B cell (primary cell): ENCODE measurements at regions not wholly inside any gene's neighbourhood (a gene's known extent, or its start where the extent isn't known, plus 50 kb on each side); places are given as distances from the start of the nearest gene placed in this dataset.
A peak's percentile ranks its signal among the peaks of the same experiment; 100 is the strongest.

Experiments used
- ATAC-seq: fragments of 200-7000 bp; cut with Tn5 transposase; one replicate; pipeline ENCODE4 v1.10.0; 2021; ENCODE audit warnings: low read depth, mild to moderate bottlenecking, moderate number of reproducible peaks, moderate library complexity
- CTCF ChIA-PET: fragments of 350-600 bp; sonication (Branson Sonifier 250); formaldehyde crosslinking; loops from one replicate; lab custom pipeline; 2021; ENCODE audit warnings: antibody characterized with exemption, inconsistent platforms; lab: Charles Lee
- POLR2A ChIA-PET: fragments of 350-600 bp; sonication (Branson Sonifier 250); formaldehyde crosslinking; loops from one replicate; lab custom pipeline; 2021; ENCODE audit warnings: antibody characterized with exemption; lab: Charles Lee
- DNase-seq: peaks from one replicate; pipeline ENCODE4 v3.0.0; 2013
- H2AFZ ChIP-seq: 2 replicates; pipeline ENCODE4 v1.6.1; 2012; ENCODE audit warnings: mild to moderate bottlenecking, low read depth, low read length; ENCODE audit not compliant: insufficient read depth, poor library complexity, severe bottlenecking
- H3K27ac ChIP-seq, 2 donors: 1 replicate in 1 of 2; 2 replicates in 1 of 2; pipeline ENCODE4 v1.5.1; 2012 to 2013; ENCODE audit warnings: low read length in 2 of 2, mild to moderate bottlenecking in 2 of 2, moderate library complexity in 1 of 2
- H3K27me3 ChIP-seq, 4 experiments: fragments of 200-600 bp in 1 of 4; sonication (generic) in 1 of 4; replicated peaks in 1 of 4; 1 replicate in 2 of 4; 2 replicates in 2 of 4; pipeline versions ENCODE4 v1.6.1 to v1.7.0; 2013 to 2016; ENCODE audit warnings: low read length in 3 of 4, mild to moderate bottlenecking in 2 of 4, mixed read lengths in 1 of 4, moderate library complexity in 1 of 4; ENCODE audit not compliant: insufficient read depth in 4 of 4, control insufficient read depth in 3 of 4; ENCODE audit errors: control extremely low read depth in 1 of 4
- H3K36me3 ChIP-seq, 2 experiments: replicated peaks in 1 of 2; 1 replicate in 1 of 2; 2 replicates in 1 of 2; pipeline versions ENCODE4 v1.6.1 to v1.7.1; 2013; ENCODE audit warnings: low read length in 1 of 2; ENCODE audit not compliant: insufficient read depth in 2 of 2, control insufficient read depth in 1 of 2; ENCODE audit errors: control extremely low read depth in 1 of 2, extremely low read depth in 1 of 2
- H3K4me1 ChIP-seq, 2 donors: fragments of 200-600 bp in 1 of 2; sonication (generic) in 1 of 2; 1 replicate in 1 of 2; 2 replicates in 1 of 2; pipeline versions ENCODE4 v1.5.1 to v1.6.1; 2013 to 2017; ENCODE audit warnings: low read length in 2 of 2; ENCODE audit not compliant: control insufficient read depth in 2 of 2, insufficient read depth in 2 of 2
- H3K4me2 ChIP-seq: replicated peaks from 2 replicates; pipeline ENCODE3; 2012; ENCODE audit warnings: mild to moderate bottlenecking, low read depth, low read length; ENCODE audit not compliant: poor library complexity, severe bottlenecking
- H3K4me3 ChIP-seq, 5 experiments: fragments of 200-600 bp in 1 of 5; sonication (generic) in 1 of 5; 1 replicate in 3 of 5; 2 replicates in 2 of 5; pipeline versions ENCODE4 v1.5.1 to v1.7.0; 2011 to 2016; ENCODE audit warnings: low read length in 4 of 5, mild to moderate bottlenecking in 4 of 5, low read depth in 2 of 5, control low read depth in 1 of 5, moderate library complexity in 1 of 5; ENCODE audit not compliant: insufficient read depth in 1 of 5; ENCODE audit errors: control extremely low read depth in 1 of 5, extremely low read depth in 1 of 5
- H3K79me2 ChIP-seq: fragments of 200-600 bp; sonication (generic); one replicate; pipeline ENCODE4 v1.6.0; 2016; ENCODE audit warnings: low read length; ENCODE audit not compliant: control insufficient read depth, insufficient read depth
- H3K9ac ChIP-seq: fragments of 200-600 bp; sonication (generic); 2 replicates; pipeline ENCODE4 v1.6.1; 2017; ENCODE audit warnings: mild to moderate bottlenecking, low read length, moderate library complexity
- H3K9me3 ChIP-seq, 3 donors: one replicate each; pipeline versions ENCODE4 v1.6.1 to v1.7.1; 2013; ENCODE audit warnings: low read length in 2 of 3; ENCODE audit not compliant: control insufficient read depth in 2 of 3, insufficient read depth in 1 of 3; ENCODE audit errors: control extremely low read depth in 1 of 3
- H4K20me1 ChIP-seq: 2 replicates; pipeline ENCODE4 v1.6.0; 2012; ENCODE audit warnings: mild to moderate bottlenecking, low read length; ENCODE audit not compliant: insufficient read depth, control insufficient read depth, poor library complexity, severe bottlenecking
- H3K27ac Mint-ChIP-seq: one replicate; pipeline ENCODE4 v1.8.0; 2021; ENCODE audit warnings: mixed read lengths
- H3K27me3 Mint-ChIP-seq: one replicate; pipeline ENCODE4 v1.8.0; 2021; ENCODE audit warnings: mixed read lengths
- H3K4me1 Mint-ChIP-seq: one replicate; pipeline ENCODE4 v1.8.0; 2021; ENCODE audit warnings: mixed read lengths
- H3K4me3 Mint-ChIP-seq: one replicate; pipeline ENCODE4 v1.8.0; 2021; ENCODE audit warnings: mixed read lengths
- H3K9me3 Mint-ChIP-seq: one replicate; pipeline ENCODE4 v1.8.0; 2022; ENCODE audit warnings: mixed read lengths; ENCODE audit not compliant: insufficient read depth
- EZH2 ChIP-seq: IDR thresholded peaks from 2 replicates; pipeline ENCODE4 v1.6.1; 2012; ENCODE audit warnings: borderline replicate concordance, low read depth, mild to moderate bottlenecking, moderate library complexity, low read length; ENCODE audit not compliant: insufficient read depth, poor library complexity, severe bottlenecking
- WGBS: methylation state at CpG from one replicate; pipeline ENCODE4 v1.1.5; 2013; ENCODE audit warnings: missing lambda C conversion rate; ENCODE audit not compliant: insufficient coverage; 5-methylcytosine and 5-hydroxymethylcytosine counted together
- intact Hi-C: fragments of 100-400 bp; cut with micrococcal nuclease; formaldehyde crosslinking; loops from one replicate; pipeline ENCODE4 v1.10.0; 2022
- TF ChIP-seq, protein P1 (sequence below): fragments of 200-600 bp; IDR thresholded peaks from one replicate; pipeline ENCODE4 v1.8.0; 2022; ENCODE audit warnings: antibody characterized with exemption, mild to moderate bottlenecking

DNA sequence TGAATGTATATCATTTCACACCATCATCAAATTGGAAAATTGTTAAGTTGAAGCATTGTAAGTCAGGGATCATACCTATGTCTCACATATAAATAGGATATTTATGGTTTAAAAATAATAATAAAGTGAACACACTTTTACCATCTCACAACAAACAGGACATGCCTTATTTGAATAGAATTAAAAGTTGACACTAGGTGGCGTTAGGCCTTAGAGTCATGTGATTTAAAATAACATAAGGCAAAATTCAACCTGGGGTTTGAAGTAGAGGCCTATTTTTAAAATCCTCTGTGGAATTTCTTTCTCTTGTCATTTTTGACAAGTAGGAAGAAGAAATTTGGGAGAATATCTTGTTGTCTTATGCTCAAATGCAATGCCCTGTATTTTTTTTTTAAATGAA is 184.7 kb upstream of the PCDH15 start:
- Histone ChIP-seq H3K36me3 (no peaks in the 10 kb centered on the region), H3K4me2 (no peak overlapping the region), H3K4me1 (no peaks in the 10 kb centered on the region), H3K4me3 (no peak overlapping the region), H3K27ac (no peak overlapping the region), H3K79me2 (no peaks in the 10 kb centered on the region), H2AFZ (no peak overlapping the region), H3K27me3 (no peaks in the 10 kb centered on the region), H3K9me3 (peaks cover 0 to 4% (median 0%) of the 10 kb centered on the region in 3 donors), H3K9ac (no peak overlapping the region), H4K20me1 (no peaks in the 10 kb centered on the region)
- WGBS, result no CpG with 5 or more reads among the region's 1 CpG
- ATAC-seq (no peak), DNase-seq (no peak)
- Mint-ChIP-seq H3K4me1 (no peaks in the 10 kb centered on the region), H3K4me3 (no peak overlapping the region), H3K27ac (no peak overlapping the region), H3K9me3 (peaks cover 3% of the 10 kb centered on the region), H3K27me3 (no peaks in the 10 kb centered on the region)
- TF ChIP-seq, protein P1, sequence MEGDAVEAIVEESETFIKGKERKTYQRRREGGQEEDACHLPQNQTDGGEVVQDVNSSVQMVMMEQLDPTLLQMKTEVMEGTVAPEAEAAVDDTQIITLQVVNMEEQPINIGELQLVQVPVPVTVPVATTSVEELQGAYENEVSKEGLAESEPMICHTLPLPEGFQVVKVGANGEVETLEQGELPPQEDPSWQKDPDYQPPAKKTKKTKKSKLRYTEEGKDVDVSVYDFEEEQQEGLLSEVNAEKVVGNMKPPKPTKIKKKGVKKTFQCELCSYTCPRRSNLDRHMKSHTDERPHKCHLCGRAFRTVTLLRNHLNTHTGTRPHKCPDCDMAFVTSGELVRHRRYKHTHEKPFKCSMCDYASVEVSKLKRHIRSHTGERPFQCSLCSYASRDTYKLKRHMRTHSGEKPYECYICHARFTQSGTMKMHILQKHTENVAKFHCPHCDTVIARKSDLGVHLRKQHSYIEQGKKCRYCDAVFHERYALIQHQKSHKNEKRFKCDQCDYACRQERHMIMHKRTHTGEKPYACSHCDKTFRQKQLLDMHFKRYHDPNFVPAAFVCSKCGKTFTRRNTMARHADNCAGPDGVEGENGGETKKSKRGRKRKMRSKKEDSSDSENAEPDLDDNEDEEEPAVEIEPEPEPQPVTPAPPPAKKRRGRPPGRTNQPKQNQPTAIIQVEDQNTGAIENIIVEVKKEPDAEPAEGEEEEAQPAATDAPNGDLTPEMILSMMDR, result peak; percentile 13
- TF ChIP-seq EZH2, result no peak
- CTCF ChIA-PET, result no interaction called here
- intact Hi-C loops, result no loop called here
- POLR2A ChIA-PET, result no interaction called here

DNA sequence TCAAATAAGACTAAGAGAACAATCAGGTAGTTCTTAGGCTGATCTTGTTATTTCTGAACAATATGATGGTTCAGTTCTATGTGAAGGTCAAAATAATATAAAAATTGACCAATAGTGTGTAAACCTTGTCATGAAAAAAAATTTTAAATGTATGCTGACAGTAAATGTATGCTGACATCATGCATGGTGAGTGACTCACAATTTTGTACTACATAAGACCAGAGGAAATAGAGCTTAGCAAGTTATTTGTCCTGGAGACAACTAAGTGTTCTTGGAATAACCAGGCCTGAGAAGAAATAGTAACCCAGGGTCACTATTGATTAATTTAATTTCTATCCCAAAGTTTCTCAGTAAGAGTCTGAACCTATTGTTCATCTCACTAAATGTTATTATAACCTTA is 182.2 kb upstream of the PCDH15 start:
- CTCF ChIA-PET, result no interaction called here
- no peak for TF ChIP-seq EZH2
- TF ChIP-seq, protein P1, result no peak
- H3K27me3 ChIP-seq, result no peaks in the 10 kb centered on the region
- Mint-ChIP-seq H3K27ac (no peak overlapping the region), H3K27me3 (no peaks in the 10 kb centered on the region), H3K9me3 (no peaks in the 10 kb centered on the region), H3K4me3 (no peak overlapping the region), H3K4me1 (no peaks in the 10 kb centered on the region)
- no peaks in the 10 kb centered on the region for H3K4me1 ChIP-seq
- no peaks in the 10 kb centered on the region for H3K36me3 ChIP-seq
- POLR2A ChIA-PET, result no interaction called here
- no peaks in the 10 kb centered on the region for H4K20me1 ChIP-seq
- intact Hi-C loops, result no loop called here
- no peaks in the 10 kb centered on the region for H3K9me3 ChIP-seq
- no peak overlapping the region for H3K9ac ChIP-seq
- H2AFZ ChIP-seq, result no peak overlapping the region
- no peaks in the 10 kb centered on the region for H3K79me2 ChIP-seq
- H3K4me2 ChIP-seq, result no peak overlapping the region
- DNase-seq (no peak), ATAC-seq (no peak)
- H3K4me3 ChIP-seq, result no peak overlapping the region
- no peak overlapping the region for H3K27ac ChIP-seq
